Transverse colon (tissue), 4 donors: ENCODE measurements at regions not wholly inside any gene's neighbourhood (a gene's known extent, or its start where the extent isn't known, plus 50 kb on each side); places are given as distances from the start of the nearest gene placed in this dataset.

Source experiments
- DNase-seq: peaks from one replicate; pipeline ENCODE4 v3.0.0-alpha.2; 2019
- H3K27ac ChIP-seq, 4 donors: fragments of 200-600 bp; sonication (generic); 2 replicates each; pipeline ENCODE4 v1.5.1; 2016 to 2018; ENCODE audit warnings: inconsistent platforms in 4 of 4
- H3K27me3 ChIP-seq: fragments of 200-600 bp; sonication (generic); 2 replicates; pipeline ENCODE4 v1.5.1; 2017; ENCODE audit warnings: inconsistent platforms
- H3K36me3 ChIP-seq, 4 donors: fragments of 200-600 bp; sonication (generic); 2 replicates each; pipeline ENCODE4 v1.5.1; 2017 to 2019; ENCODE audit warnings: inconsistent platforms in 4 of 4
- H3K4me1 ChIP-seq, 4 donors: fragments of 200-600 bp; sonication (generic); 2 replicates each; pipeline ENCODE4 v1.5.1; 2017 to 2020; ENCODE audit warnings: inconsistent platforms in 4 of 4
- H3K4me3 ChIP-seq, 4 donors: fragments of 200-600 bp; sonication (generic); 1 replicate in 1 of 4; 2 replicates in 3 of 4; pipeline versions ENCODE4 v1.5.1 to v1.6.1; 2017 to 2019; ENCODE audit warnings: inconsistent platforms in 4 of 4
- H3K9me3 ChIP-seq, 2 donors: fragments of 200-600 bp; sonication (generic); 2 replicates each; pipeline ENCODE4 v1.5.1; 2017 to 2019; ENCODE audit warnings: inconsistent platforms in 2 of 2
- EP300 ChIP-seq: sonication (generic); formaldehyde crosslinking; IDR thresholded peaks from one replicate; pipeline ENCODE4 v1.6.1; 2017; ENCODE audit warnings: antibody characterized with exemption, low read depth
- POLR2A ChIP-seq: fragments of 450-650 bp; IDR thresholded peaks from one replicate; pipeline ENCODE4 v1.6.1; 2016; ENCODE audit warnings: antibody characterized with exemption, mild to moderate bottlenecking, moderate library complexity
- POLR2AphosphoS5 ChIP-seq, 3 donors: sonication (generic); formaldehyde crosslinking; IDR thresholded peaks; one replicate each; pipeline ENCODE4 v1.6.1; 2016; ENCODE audit warnings: antibody characterized with exemption in 3 of 3
- WGBS, 2 donors: methylation state at CpG; one replicate each; pipeline ENCODE4 v1.1.5; 2018; ENCODE audit warnings: low coverage in 1 of 2; 5-methylcytosine and 5-hydroxymethylcytosine counted together
- in situ Hi-C, 4 donors: fragments of 200-750 bp; cut with MboI; loops; one replicate each; pipeline versions ENCODE4 v1.15.0 to v1.15.1; 2017; ENCODE audit warnings: low sequenced_read_pairs in 3 of 4, low pct_ligation_motif_present in 1 of 4, low pct_unique_long_range_greater_than_20kb in 1 of 4
- intact Hi-C: fragments of 100-400 bp; cut with DNase I; formaldehyde crosslinking; loops from one replicate; pipeline ENCODE4 v1.15.1; 2023; ENCODE audit warnings: low total_unique reads
- TF ChIP-seq, protein P1 (sequence below), 5 experiments: fragments of 200-600 bp in 3 of 5; fragments of 450-650 bp in 2 of 5; sonication (generic) in 3 of 5; IDR thresholded peaks; 1 replicate in 2 of 5; 2 replicates in 3 of 5; pipeline ENCODE4 v1.5.1; 2016 to 2017; ENCODE audit warnings: antibody characterized with exemption in 5 of 5, inconsistent platforms in 3 of 5, mild to moderate bottlenecking in 2 of 5, moderate library complexity in 1 of 5

DNA sequence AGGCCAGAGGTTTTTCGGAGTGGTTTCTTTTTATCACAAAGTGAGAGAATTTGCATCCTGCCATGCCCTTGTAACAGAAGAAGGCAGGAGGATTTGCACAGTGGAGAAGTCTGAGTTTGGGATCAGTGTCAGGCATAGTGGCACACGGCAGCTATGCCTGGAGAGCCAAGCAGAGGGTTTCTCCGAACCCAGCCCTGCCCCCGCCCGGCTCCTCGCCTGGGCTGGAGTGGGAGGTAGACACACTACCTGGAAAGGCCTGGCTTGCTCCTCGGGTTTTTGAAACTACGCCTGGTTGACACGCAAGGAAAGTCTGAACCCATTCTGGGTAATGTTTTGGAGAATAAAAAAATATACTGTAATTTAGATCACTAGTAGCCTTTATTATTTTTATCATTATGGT is 1653.6 kb upstream of the TENM3 start:
- Histone ChIP-seq H3K27me3 (no peaks in the 10 kb centered on the region), H3K4me3 (no peak overlapping the region), H3K9me3 (no peaks in the 10 kb centered on the region), H3K27ac (no peak overlapping the region), H3K4me1 (no peaks in the 10 kb centered on the region), H3K36me3 (no peaks in the 10 kb centered on the region)
- in situ Hi-C loops = no loop called here
- intact Hi-C loops = no loop called here
- DNase-seq = no peak
- TF ChIP-seq EP300 (no peak), POLR2A (no peak), POLR2AphosphoS5 (IDR thresholded peaks at IDR 0.05) (no peak)
- TF ChIP-seq, protein P1, sequence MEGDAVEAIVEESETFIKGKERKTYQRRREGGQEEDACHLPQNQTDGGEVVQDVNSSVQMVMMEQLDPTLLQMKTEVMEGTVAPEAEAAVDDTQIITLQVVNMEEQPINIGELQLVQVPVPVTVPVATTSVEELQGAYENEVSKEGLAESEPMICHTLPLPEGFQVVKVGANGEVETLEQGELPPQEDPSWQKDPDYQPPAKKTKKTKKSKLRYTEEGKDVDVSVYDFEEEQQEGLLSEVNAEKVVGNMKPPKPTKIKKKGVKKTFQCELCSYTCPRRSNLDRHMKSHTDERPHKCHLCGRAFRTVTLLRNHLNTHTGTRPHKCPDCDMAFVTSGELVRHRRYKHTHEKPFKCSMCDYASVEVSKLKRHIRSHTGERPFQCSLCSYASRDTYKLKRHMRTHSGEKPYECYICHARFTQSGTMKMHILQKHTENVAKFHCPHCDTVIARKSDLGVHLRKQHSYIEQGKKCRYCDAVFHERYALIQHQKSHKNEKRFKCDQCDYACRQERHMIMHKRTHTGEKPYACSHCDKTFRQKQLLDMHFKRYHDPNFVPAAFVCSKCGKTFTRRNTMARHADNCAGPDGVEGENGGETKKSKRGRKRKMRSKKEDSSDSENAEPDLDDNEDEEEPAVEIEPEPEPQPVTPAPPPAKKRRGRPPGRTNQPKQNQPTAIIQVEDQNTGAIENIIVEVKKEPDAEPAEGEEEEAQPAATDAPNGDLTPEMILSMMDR (IDR thresholded peaks at IDR 0.05) = no peak
- WGBS, 2 donors = 89 to 90% methylated on average over 7 to 9 of the region's 9 CpGs

DNA sequence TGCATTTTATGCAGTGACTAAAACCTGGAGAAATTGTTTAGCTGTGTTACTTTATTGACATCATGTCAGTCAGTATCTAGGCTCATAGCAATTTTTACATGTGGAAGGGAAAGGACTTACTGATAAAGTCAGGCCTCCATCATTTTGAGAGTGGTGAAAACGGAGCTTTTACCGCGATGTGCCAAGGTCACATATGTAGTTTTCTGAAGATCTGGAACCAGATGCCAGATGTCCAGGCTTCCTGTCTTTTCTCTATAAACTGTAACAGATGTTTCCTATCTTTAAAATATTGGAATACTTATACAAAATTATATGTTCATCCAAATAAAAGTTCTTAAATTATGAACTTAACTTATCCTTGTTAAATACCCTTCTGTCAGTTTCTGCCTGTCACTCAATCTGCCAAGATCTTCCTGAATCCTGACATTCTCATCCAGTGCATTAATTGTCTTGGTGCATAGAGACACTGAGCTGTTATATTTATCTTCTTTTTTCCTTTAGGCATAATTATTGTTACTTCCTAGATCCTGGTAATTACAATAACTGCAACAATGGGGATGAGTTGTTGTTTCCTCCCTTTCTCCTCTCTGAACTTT is 1646.2 kb upstream of the TENM3 start:
- no peaks in the 10 kb centered on the region for H3K9me3 ChIP-seq
- H3K4me3 ChIP-seq = no peak overlapping the region
- H3K27me3 ChIP-seq = no peaks in the 10 kb centered on the region
- no peak overlapping the region for H3K27ac ChIP-seq
- no peaks in the 10 kb centered on the region for H3K36me3 ChIP-seq
- intact Hi-C loops (no loop called here), in situ Hi-C loops (no loop called here)
- TF ChIP-seq, protein P1 (IDR thresholded peaks at IDR 0.05) = no peak
- WGBS, 2 donors = 29 to 66% methylated on average over 3 of the region's 3 CpGs
- DNase-seq = no peak
- H3K4me1 ChIP-seq = no peaks in the 10 kb centered on the region

DNA sequence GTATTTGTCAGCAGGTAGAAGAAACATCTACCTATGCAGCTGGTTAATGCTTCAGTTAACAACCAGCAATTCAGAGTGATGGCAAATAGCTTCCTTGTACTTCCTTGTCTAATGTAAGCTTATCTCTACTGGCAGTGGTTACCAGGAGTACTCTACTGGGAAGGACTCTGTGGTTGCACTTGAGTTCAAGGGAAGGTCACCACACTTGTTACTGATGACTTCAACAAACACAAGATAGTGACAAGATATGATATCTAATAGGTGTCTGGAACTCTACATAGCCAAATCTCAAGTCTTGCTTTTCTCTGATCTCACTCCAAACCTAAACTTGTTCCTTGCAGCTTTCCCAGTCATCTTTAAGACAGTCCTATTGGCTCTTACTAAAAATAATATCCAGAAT is 1644.9 kb upstream of the TENM3 start:
- DNase-seq = no peak
- H3K4me1 ChIP-seq = no peaks in the 10 kb centered on the region
- TF ChIP-seq POLR2AphosphoS5 (IDR thresholded peaks at IDR 0.05) = no peak
- no peak for TF ChIP-seq EP300
- TF ChIP-seq, protein P1 (IDR thresholded peaks at IDR 0.05) = no peak
- no peak for TF ChIP-seq POLR2A
- no peak overlapping the region for H3K27ac ChIP-seq
- no peaks in the 10 kb centered on the region for H3K36me3 ChIP-seq
- in situ Hi-C loops (no loop called here), intact Hi-C loops (no loop called here)
- H3K27me3 ChIP-seq = no peaks in the 10 kb centered on the region
- no peak overlapping the region for H3K4me3 ChIP-seq
- no peaks in the 10 kb centered on the region for H3K9me3 ChIP-seq

DNA sequence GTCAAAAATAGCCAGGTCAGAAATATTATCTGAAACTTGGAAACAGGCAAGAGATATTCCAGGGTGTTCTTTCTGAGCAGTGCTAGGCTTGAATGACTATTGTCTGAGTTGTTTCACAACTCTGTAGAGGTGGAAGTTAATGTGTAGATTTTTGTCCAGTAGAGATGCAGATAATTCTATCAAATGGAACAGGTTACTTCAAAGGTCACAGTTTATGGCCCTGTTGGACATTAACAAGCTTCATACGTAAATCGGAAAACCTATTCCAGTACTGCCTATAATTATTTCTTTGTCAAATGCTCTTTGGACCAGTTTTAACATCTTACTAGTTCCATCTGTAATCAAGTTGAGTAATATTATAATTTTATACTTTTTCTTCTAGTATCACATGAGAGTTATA is 1639.4 kb upstream of the TENM3 start:
- intact Hi-C loops (no loop called here), in situ Hi-C loops (no loop called here)
- H3K36me3 ChIP-seq = no peaks in the 10 kb centered on the region
- no peaks in the 10 kb centered on the region for H3K4me1 ChIP-seq
- H3K4me3 ChIP-seq = no peak overlapping the region
- no peaks in the 10 kb centered on the region for H3K9me3 ChIP-seq
- 57 to 63% methylated on average over 2 of the region's 2 CpGs for WGBS, 2 donors
- no peak overlapping the region for H3K27ac ChIP-seq
- TF ChIP-seq EP300 (no peak), POLR2AphosphoS5 (IDR thresholded peaks at IDR 0.05) (no peak), POLR2A (no peak)
- TF ChIP-seq, protein P1 (IDR thresholded peaks at IDR 0.05) = no peak
- no peaks in the 10 kb centered on the region for H3K27me3 ChIP-seq
- DNase-seq = no peak
